HG03066 (cell line): ENCODE measurements at regions not wholly inside any gene's neighbourhood (a gene's known extent, or its start where the extent isn't known, plus 50 kb on each side); places are given as distances from the start of the nearest gene placed in this dataset.
"Not testable (repeated sequence)": the region's sequence is repeated elsewhere in the genome, so short reads cannot be mapped to it uniquely, and the experiment has no call there.

Experiments
- ATAC-seq: cut with Tn5 transposase; IDR thresholded peaks from one replicate; pipeline ENCODE4 v1.9.1; 2021; ENCODE audit warnings: low read depth; ENCODE audit not compliant: unreplicated experiment

DNA sequence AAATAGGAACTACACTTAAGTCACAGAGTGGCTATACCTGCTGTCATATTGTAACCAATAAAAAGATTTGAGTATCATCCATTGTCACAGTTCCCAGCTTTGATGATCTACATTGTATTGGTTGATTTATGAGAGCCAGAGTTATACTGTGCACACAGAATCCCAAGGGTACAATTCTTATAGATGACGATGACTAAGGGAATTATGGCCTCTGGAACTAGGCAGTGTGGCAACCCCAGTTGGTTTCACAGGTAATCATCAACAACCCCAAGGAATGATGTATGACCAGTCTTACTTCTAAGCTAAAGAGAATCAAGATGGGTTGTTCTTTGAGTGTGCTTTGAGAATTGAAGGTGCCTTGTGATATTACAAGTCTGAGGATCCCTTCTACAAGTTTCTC lies 217.3 kb downstream of the ETAA1 start:
- ATAC-seq, result no peak

DNA sequence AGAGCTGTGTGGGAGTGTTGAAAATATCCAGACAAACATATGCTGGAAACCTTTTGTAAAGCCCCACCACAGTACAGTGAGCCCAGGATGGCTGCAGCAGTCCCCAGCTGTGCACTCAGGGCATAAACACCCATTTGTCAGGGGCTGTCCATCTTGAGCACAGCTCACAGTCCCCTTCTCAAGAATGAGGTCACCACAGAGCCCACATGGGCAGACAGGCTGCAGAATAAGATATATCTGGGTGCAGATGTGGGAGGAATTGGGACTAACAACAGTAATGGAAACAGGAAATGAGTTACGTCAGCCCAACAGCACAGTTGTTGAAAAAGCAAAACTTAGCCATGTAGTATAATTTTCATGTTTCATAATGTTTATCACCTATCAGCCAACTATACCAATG lies 219.6 kb downstream of the ETAA1 start:
- peak; percentile 88 for ATAC-seq

DNA sequence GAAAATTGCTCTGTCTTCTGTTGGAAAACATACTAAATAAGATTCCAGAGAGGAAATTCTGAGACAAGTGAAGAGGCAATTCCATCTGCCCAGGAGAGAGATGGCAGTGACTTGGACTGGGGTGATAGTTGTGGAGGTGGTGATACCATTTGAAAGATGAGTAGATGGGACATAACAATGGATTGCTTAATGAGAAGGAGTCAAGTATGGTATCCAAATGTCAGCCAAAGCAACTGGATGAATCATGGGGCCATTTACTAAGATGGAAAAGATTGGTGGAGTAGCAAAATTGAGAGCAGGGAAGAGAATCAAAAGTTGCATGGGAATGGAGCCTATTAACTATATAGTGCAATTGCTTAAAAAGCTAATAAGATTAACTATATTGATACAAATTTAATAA lies 222.1 kb downstream of the ETAA1 start:
- no peak for ATAC-seq

DNA sequence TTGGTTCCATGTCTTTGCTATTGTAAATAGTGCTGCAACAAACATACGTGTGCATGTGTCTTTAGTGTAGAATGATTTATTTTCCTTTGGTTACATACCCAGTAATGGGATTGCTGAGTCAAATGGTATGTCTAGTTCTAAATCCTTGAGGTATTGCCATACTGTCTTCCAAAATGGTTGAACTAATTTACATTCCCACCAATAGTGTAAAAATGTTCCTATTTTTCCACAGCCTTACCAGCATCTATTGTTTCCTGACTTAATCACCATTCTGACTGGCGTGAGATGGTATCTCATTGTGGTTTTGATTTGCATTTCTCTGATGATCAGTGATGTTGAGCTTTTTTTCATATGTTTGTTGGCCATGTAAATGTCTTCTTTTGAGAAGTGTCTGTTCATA lies 226.6 kb downstream of the ETAA1 start:
- not testable (repeated sequence) for ATAC-seq

DNA sequence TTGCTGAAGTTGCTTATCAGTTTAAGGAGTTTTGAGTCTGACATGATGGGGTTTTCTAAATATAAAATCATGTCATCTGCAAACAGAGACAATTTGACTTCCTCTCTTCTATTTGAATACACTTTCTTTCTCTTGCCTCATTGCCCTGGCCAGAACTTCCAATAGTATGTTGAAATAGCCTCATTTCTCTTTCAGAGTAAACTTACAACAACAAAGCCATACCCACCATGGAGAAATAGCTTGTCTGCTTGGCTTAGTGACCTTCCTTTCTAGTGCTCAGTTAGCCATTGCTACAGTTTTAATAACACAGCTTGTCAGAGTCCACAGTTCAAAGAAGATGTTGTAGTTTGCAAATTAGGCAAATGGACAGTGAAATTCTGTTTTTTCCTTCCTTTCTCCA lies 228.0 kb downstream of the ETAA1 start:
- ATAC-seq, result no peak

DNA sequence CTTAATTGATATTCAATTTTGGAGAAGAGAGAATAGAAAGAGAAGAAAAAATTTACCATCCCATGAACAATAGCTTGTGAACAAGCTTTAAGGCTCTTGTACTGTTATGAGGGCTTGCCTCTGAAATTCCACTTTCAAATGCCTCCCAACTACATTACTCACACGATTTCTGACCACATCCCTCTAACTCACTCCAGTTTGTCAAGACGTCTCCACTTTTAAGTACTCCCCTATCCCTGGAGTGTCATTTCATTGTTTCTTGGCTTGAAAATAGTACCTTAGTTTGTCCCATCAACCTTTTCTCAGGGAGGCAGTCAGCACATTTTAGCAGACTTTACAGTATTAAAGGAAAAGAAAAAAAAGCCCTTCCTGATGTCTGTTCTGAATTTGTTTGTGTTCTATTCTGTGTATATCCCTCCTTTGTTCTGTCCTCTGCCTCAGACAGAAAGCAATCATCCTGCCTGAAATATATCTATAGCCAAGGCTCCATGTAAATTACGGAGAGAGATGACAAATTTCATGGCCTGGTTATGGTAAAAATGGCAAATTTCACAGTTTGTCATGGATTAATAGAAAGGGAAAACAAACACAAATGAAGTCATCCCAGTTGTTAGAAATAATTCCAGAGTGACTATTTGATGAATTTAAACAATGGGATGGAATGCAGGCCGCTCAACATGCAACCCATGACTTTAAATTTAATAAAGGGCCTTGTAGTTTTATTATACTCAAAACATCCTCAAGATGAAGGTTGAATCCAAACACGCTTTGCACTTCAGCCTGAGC lies 228.8 kb downstream of the ETAA1 start:
- ATAC-seq, result no peak

DNA sequence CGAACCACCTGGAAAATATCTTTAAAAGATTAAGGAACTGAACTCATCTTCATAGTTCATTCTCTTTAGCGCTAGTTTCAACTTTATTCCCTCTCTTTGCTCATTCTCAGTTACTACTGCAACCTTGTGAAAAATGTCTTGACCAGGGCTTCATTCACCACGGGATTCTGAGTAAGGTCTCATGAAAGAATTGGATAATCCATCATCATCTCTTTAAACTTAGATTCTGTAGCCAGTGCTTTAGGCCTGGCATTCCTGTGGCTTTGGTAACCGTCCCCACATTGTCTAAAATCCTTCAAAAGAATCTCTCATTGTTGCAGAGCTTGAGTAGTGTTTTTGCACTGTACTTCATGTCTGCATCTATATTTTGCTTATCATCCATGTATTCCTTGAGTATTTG lies 229.5 kb downstream of the ETAA1 start:
- no peak for ATAC-seq

DNA sequence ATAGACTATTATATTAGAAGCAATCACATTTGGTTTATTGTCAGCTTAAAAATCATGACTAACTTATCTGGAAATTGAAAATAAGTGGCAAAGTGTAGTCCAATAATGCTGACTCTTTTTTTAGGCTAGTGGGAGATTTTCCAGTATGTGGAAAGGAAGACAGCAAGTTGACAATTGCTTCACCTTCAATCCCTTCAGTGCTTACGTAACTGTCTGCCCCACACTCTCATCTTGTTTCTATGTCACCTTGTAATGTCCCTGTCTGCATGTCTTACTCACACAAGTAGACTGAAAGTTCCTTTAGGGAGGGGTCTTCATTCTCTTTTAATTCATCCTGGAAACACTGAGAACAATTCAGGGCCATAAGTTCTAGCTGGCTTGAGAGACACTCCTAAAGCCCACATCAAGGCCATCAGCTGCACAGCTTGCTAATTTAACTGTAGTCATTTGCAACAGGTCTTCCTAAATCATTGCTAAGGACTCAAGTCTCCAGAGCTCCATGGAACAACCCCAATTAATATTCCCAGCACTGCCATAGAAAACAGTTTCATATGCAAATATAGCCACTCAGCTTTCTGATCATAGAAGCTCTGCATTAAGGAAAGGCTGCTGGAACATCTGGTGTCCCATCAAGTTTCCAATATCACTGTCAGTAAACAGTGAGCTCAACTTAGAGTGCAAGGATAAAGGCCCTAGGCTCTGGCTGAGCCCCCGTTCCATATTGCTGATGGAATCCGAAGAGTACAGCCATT lies 230.5 kb downstream of the ETAA1 start:
- ATAC-seq, result no peak

DNA sequence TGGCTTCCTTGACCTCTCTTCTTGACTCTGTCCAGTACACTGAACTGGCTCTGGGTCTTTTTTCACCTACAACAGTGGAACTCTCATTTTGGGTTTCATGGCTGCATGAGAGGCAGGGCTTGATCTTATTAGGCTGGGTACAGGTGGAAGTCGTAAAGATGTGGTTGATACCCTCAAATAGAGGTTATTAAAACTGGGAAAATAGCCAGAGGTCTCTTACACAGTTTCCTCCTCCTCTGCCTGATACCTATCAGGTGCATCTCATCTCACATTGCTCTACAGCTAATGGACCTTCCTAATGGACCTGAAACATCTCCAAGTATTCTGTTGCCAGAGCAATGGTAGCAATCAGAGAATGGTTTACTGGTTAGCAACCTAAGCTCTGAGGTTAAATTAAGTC lies 231.8 kb downstream of the ETAA1 start:
- no peak for ATAC-seq

DNA sequence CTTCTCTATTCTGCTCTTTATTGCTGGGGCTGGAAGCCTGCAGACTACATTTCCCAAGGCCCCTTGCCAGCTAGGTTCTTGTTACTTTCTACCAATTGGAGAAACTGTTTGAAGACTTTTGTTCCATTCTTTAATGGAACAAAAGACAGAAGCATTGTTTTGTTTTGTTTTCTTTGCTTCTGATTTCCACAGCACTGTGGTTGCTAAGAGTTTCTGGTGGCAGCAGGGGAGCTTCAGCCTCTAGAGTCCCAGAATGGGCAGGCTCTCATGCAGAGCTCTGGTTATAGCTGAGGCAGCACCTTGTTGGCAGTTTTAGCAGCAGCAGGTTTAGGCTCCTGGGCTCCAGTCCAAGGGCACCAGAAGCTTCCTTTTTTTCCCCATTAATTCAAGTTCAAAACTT lies 234.3 kb downstream of the ETAA1 start:
- ATAC-seq, result no peak

DNA sequence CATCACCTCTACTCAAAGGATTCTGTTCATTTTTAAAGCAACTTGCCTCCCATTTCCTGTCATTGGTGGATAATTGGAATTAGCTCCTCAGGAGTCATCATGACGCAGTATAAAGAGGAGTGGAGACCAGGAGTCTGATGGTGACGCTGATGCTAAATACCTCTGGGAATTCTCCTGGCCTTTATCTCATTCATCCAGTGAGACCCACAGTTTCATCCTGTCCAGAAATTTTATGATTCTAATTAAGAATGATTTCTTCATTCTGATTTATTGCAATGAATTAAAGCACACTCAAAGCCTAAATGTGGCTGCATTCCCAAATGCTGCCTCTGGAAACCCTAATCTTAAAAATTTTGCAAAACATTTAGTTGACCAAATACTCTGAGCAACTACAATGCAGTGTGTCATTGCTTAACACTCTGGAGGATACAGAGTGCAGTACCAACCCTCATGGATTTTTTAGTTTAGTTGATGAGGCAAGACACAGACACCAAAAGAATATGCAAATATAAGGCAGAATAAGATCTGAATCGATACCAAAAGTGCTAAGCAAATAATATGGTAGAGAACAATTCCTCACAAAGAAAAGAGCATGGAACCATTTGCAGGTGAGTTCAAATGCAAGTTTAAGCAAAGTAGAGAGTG lies 236.2 kb downstream of the ETAA1 start:
- no peak for ATAC-seq

DNA sequence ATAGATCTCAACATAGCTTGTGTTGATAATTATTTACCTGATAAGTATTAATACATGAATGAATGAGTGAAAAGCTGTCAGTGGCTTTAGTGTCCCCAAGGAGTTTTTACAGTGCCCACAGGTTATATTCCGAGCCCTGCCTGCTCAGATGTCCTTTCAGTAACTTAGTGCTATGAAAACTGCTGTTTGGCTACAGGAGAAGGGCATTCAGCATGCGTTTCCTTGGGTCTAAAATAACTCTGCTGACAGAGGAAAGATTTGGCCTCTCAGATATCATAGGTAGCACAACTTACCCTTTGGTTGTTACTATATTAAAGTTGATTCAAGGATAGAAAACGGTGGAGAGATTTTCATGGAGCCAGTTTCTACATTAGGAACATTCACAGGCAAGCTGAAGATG lies 241.0 kb downstream of the ETAA1 start:
- no peak for ATAC-seq

DNA sequence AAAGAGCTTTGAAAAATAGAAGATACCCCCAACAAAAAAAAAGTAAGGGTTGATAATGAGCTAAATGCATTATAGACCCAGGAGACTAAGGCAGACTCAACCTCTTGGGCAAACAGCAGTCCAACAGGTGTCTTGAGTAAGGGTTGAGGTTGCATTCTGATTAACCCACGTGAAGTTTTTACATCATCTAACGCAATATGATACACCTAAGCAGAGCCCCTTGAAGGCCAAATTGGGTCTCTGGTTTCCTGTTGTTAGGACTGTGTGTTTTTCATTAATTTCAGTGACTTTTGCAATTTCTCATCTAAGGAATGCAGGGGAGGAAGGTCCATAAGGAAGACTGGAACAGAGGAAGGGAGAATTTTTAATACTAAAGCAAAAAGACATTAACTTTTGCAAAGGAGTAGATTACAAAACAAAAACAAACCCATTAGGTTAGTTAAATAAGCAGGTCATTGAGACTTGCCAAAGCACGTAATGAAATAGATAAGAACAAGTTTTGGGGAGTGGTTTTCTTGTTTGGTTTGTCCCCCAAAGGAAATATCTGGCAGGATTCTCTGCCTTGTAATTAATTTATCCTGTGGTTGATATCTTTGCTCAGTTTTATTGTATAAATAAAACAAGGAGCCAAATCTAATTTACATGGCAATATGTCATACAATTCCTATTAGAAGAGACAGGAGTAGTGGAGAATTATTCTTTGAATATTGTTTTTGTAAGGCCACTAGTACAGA lies 244.3 kb downstream of the ETAA1 start:
- ATAC-seq, result no peak

DNA sequence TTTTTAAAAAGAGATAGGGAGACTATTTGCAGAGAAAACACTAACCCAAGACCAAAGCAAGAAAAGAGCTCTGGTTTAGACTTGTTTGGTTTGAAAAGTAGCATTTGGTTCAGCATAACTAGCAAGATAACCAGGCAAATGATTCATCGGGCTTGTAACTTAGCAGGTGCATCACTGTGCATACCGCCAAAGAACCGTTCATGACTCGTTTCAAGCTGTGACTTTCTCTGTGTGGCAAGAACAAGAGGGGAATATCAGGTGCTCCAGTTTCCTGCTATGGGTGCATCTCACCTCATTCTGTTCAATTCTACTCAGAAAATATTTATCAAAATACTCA lies 244.9 kb downstream of the ETAA1 start:
- no peak for ATAC-seq

DNA sequence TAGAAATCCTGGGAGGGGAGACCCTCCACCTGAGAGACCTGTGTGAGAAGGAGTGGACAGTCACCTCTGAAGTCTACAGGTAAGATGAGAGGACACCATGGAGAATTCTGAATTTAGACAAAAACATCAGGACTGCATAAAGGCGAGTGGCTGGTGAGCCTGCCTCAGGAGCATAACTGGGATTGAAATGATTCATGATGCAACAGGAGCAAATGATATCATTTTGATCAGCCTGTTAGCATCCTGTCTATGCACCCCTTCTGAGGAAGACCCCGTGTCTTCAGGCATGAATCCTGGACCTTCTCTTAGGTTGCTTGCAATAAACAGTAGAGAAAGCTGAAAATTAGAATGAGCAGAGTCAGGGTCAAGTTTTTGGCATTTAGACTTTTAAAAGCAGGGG lies 245.8 kb downstream of the ETAA1 start:
- ATAC-seq, result no peak

DNA sequence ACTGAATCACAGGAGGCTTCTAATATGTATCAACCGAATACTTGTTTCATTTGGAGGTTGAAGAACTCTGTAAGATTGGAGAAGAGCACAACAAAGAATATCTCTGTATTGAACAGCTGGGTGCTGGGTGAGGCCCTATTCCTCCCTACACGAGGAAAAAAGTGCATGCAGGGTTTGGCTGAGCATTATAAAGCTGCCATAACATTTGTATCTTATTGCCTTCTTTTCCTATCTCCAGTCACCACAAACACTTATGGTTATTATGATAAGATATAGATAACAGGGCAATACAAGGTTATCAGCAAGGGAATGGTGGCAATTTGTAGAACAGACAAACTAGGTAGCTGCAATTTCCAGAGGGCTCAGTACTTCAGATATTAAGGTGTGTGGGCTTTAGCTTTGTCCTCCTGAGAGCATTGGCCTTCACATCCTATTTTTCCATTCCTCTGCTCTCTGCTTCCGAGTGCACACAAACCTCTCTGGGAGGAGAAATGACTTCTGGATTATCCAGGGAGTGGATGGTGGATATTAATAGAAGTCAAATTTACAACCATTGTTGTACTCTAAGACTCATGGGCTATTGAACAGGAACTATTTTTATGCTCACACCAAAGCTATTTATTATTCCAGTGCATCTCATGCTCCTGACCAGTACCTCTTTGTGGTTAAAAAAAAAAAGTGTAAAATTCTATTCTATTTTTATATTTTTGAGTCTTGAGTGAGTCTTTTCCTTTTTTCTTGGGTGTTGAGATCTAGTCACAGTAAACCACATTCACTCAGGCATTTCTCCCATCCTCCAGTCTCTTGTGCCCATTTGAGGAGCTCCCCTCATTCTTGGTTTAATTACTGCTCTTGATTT lies 248.4 kb downstream of the ETAA1 start:
- no peak for ATAC-seq

DNA sequence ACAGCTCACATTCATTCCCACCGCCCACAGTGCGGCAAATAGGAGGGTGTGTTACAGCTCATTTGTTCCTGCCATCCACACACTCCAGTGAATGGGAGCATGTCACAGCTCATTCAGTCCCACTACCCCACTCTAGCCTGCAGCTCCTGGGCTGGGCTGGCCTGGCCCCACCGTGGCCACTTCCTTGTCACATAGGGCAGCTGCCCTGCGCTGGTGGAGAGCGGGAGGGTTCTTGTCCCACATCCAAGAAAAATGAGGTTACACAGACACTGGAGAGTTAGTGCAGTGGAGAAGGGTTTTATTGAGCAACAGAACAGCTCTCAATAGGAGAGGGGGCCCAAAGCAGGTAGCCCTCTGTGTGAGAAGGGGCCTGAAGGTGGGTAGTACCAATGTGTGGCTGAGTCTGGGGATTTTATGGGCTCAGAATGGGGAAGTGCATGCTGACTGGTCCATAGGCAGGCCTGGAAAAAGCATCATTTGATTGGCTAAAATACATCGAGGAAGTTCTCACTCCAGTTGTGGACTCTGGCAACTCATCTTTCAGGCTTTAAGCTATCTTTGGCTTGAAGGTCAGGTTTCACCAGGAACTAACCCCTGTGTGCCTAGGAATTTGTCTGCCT lies 249.7 kb downstream of the ETAA1 start:
- no peak for ATAC-seq

DNA sequence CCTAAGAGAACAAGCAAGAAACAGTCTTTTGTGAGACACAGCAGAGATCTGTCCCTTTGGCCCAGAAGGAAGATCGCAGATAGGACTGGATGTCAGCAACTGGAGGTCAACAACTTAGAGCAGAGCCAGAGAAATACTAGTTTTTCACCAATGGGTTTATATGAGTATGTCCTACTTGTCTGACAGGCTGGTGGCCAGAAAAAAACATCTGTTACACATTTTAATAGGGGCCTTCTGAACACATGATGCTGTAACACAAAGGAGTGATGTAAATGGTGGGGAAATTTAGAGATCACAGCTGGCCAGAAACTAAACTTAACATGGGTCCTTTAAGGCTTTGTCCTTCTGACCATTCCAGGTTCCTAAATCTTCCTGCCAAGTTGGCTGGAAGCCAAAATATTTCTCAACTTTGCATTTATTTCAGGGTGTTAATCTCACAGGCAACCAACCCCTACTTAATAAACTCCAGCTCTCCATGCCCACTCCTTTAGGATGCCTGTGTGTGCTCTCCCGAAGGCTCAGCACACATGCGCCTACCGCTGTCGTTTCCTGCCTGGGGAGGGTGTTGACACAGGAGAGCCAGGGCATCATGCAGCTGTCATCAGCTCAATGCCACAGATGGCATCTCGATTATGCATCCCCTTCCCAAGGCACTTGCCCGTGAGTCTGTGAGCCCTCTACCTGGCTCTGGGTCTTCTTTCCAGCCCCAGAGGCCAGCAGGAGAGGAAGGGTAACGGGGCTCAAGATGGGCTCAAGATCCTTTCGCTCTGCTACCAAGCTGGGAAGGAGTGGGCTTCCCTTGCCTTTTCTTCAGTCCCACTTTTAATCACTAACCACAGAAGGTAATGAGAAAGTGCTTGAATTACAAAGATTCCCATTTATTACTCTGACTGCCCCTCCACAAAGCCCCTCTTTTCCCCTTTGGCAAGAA lies 252.5 kb downstream of the ETAA1 start:
- no peak for ATAC-seq
